ENCODE measurements at regions not wholly inside any gene's neighbourhood (a gene's known extent, or its start where the extent isn't known, plus 50 kb on each side); places are given as distances from the start of the nearest gene placed in this dataset.

DNA sequence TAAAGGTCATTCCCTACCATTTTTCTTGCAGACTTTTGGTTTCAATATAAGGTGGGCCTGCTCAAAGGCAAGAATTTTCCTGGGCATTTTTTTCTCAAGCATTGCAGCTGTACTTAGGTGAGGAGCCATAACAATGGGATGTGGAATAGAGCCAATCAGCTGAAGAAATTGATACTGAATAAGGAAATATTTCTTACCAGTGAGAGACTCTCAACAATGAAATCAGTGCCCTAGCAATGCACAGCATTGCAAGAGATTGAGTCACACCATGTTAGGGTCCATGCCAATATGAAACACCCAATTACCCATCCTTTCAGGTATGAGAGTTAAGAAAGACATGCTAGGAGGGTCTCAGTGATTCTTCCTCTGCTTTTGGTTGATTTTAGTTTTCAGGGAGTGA lies 237.6 kb downstream of the SOX9 start:
- DNase-seq, result no peak
- Histone ChIP-seq H3K4me3 (ENCODE audit: low read depth, low read length) (no peak overlapping the region), H3K4me1 (no peaks in the 10 kb centered on the region), H3K9me3 (no peaks in the 10 kb centered on the region), H3K36me3 (no peaks in the 10 kb centered on the region), H3K27me3 (no peaks in the 10 kb centered on the region)
- TF ChIP-seq, protein P1, sequence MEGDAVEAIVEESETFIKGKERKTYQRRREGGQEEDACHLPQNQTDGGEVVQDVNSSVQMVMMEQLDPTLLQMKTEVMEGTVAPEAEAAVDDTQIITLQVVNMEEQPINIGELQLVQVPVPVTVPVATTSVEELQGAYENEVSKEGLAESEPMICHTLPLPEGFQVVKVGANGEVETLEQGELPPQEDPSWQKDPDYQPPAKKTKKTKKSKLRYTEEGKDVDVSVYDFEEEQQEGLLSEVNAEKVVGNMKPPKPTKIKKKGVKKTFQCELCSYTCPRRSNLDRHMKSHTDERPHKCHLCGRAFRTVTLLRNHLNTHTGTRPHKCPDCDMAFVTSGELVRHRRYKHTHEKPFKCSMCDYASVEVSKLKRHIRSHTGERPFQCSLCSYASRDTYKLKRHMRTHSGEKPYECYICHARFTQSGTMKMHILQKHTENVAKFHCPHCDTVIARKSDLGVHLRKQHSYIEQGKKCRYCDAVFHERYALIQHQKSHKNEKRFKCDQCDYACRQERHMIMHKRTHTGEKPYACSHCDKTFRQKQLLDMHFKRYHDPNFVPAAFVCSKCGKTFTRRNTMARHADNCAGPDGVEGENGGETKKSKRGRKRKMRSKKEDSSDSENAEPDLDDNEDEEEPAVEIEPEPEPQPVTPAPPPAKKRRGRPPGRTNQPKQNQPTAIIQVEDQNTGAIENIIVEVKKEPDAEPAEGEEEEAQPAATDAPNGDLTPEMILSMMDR (IDR thresholded peaks at IDR 0.05; ENCODE audit: low read depth, low read length), result no peak

DNA sequence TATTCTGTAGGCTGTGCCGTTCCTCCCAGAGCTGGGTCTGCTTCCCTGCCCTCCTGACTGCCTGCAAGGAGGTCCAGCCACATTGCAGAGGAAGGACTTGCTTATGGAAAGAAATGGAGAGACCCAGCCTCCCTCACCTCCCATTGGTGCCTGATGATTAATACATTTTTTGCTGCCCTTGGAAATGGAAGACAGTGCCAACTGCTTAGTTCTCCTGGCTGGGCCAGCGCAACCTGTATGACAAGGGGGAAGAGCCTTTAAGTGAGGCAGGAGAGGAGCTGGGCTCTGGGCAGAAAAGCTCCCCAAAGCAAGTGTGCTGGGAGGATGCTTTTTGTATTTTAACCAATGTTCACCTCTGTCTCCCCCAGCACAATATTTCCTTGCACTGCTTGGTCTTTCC lies 238.5 kb downstream of the SOX9 start:
- TF ChIP-seq, protein P1 (IDR thresholded peaks at IDR 0.05; ENCODE audit: low read depth, low read length), result no peak
- Histone ChIP-seq H3K36me3 (no peaks in the 10 kb centered on the region), H3K27me3 (no peaks in the 10 kb centered on the region), H3K4me1 (no peaks in the 10 kb centered on the region), H3K9me3 (no peaks in the 10 kb centered on the region), H3K4me3 (ENCODE audit: low read depth, low read length) (no peak overlapping the region)
- DNase-seq, result no peak

DNA sequence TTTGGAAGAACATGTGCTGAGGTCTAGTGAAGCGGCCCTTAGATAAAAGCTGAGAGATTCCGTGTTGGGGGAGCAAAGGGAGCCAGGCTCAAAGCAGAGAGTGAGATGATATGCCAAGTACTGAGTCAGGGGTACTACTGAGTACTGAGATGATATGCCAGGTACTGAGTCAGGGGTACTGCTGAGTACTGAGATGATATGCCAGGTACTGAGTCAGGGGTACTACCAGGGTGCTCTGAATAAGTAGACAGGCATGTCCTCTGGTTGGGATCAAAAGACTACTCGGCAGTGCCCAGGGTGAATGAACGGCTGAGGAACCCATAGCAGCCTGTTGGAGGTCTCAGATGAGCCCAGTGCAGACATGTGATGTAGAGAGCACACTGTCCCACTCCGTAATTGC lies 239.0 kb downstream of the SOX9 start:
- TF ChIP-seq, protein P1 (IDR thresholded peaks at IDR 0.05; ENCODE audit: low read depth, low read length), result no peak
- no peaks in the 10 kb centered on the region for H3K4me1 ChIP-seq
- no peaks in the 10 kb centered on the region for H3K36me3 ChIP-seq
- no peaks in the 10 kb centered on the region for H3K9me3 ChIP-seq
- H3K4me3 ChIP-seq (ENCODE audit: low read depth, low read length), result no peak overlapping the region
- no peak for DNase-seq
- H3K27me3 ChIP-seq, result no peaks in the 10 kb centered on the region

GRCh38 chr17:72360386-72360940 lies 239.6 kb downstream of the SOX9 start:
- no peak overlapping the region for H3K4me3 ChIP-seq (ENCODE audit: low read depth, low read length)
- H3K27me3 ChIP-seq, result no peaks in the 10 kb centered on the region
- TF ChIP-seq, protein P1 (IDR thresholded peaks at IDR 0.05; ENCODE audit: low read depth, low read length), result no peak
- no peak for DNase-seq
- H3K36me3 ChIP-seq, result no peaks in the 10 kb centered on the region
- no peaks in the 10 kb centered on the region for H3K4me1 ChIP-seq
- H3K9me3 ChIP-seq, result no peaks in the 10 kb centered on the region

GRCh38 chr17:72361892-72362291 lies 241.1 kb downstream of the SOX9 start:
- Histone ChIP-seq H3K27me3 (no peaks in the 10 kb centered on the region), H3K4me1 (no peaks in the 10 kb centered on the region), H3K9me3 (no peaks in the 10 kb centered on the region), H3K4me3 (ENCODE audit: low read depth, low read length) (no peak overlapping the region), H3K36me3 (no peaks in the 10 kb centered on the region)
- no peak for DNase-seq
- TF ChIP-seq, protein P1 (IDR thresholded peaks at IDR 0.05; ENCODE audit: low read depth, low read length), result no peak

- H3K36me3 ChIP-seq, result no peaks in the 10 kb centered on the region
- no peaks in the 10 kb centered on the region for H3K9me3 ChIP-seq
- H3K4me1 ChIP-seq, result no peaks in the 10 kb centered on the region
- H3K27me3 ChIP-seq, result no peaks in the 10 kb centered on the region
- TF ChIP-seq, protein P1 (IDR thresholded peaks at IDR 0.05; ENCODE audit: low read depth, low read length), result no peak
- no peak for DNase-seq
- no peak overlapping the region for H3K4me3 ChIP-seq (ENCODE audit: low read depth, low read length)
Observed at GRCh38 chr17:72362376-72363088, 241.7 kb downstream of the SOX9 start.

Data from BE2C (cell line).